SK-N-SH treated with all-trans-retinoic acid at 6 μM for 48 hours (cell line): ENCODE measurements at regions not wholly inside any gene's neighbourhood (a gene's known extent, or its start where the extent isn't known, plus 50 kb on each side); places are given as distances from the start of the nearest gene placed in this dataset.

Source experiments
- ATAC-seq: fragments of 200-7000 bp; cut with Tn5 transposase; 3 replicates; pipeline ENCODE4 v1.9.1; 2020; ENCODE audit warnings: mild to moderate bottlenecking, moderate library complexity
- ARNTL ChIP-seq: fragments of 450-650 bp; formaldehyde crosslinking; IDR thresholded peaks from 2 replicates; pipeline ENCODE4 v1.5.0; 2020; ENCODE audit warnings: low read depth, mild to moderate bottlenecking, moderate library complexity, borderline replicate concordance
- BACH2 ChIP-seq: fragments of 250-450 bp; sonication (Bioruptor Pico); IDR thresholded peaks from 2 replicates; pipeline ENCODE4 v1.9.0; 2021; ENCODE audit warnings: mild to moderate bottlenecking, borderline replicate concordance
- CSDC2 ChIP-seq: fragments of 250-450 bp; sonication (Bioruptor Pico); IDR thresholded peaks from 2 replicates; pipeline ENCODE4 v1.5.0; 2020; ENCODE audit warnings: mild to moderate bottlenecking, moderate library complexity
- CSRNP3 ChIP-seq: fragments of 250-450 bp; sonication (Bioruptor Pico); IDR thresholded peaks from 2 replicates; pipeline ENCODE4 v1.5.1; 2021; ENCODE audit warnings: mild to moderate bottlenecking, moderate library complexity
- ESRRG ChIP-seq: fragments of 250-450 bp; sonication (Bioruptor Pico); IDR thresholded peaks from 2 replicates; pipeline ENCODE4 v1.6.1; 2021; ENCODE audit warnings: mild to moderate bottlenecking
- ISL1 ChIP-seq: fragments of 250-450 bp; sonication (Bioruptor Pico); IDR thresholded peaks from 2 replicates; pipeline ENCODE4 v2.1.2; 2022; ENCODE audit warnings: mild to moderate bottlenecking, moderate library complexity
- PATZ1 ChIP-seq: fragments of 250-450 bp; sonication (Bioruptor Pico); IDR thresholded peaks from 2 replicates; pipeline ENCODE4 v1.8.0; 2020; ENCODE audit warnings: mild to moderate bottlenecking, moderate library complexity, borderline replicate concordance
- POU6F1 ChIP-seq: fragments of 250-450 bp; sonication (Bioruptor Pico); IDR thresholded peaks from 2 replicates; pipeline ENCODE4 v1.8.0; 2021; ENCODE audit warnings: low read depth, mild to moderate bottlenecking, moderate library complexity, borderline replicate concordance
- PPARA ChIP-seq: fragments of 250-450 bp; sonication (Bioruptor Pico); IDR thresholded peaks from 2 replicates; pipeline ENCODE4 v1.5.0; 2020; ENCODE audit warnings: mild to moderate bottlenecking, borderline replicate concordance
- SNAI2 ChIP-seq: fragments of 250-450 bp; sonication (Bioruptor Pico); IDR thresholded peaks from 2 replicates; pipeline ENCODE4 v1.5.0; 2020; ENCODE audit warnings: mild to moderate bottlenecking, moderate library complexity
- TCF4 ChIP-seq: fragments of 250-450 bp; sonication (Bioruptor Pico); IDR thresholded peaks from 2 replicates; pipeline ENCODE4 v1.8.0; 2021; ENCODE audit warnings: mild to moderate bottlenecking, moderate library complexity, borderline replicate concordance
- TOX ChIP-seq: fragments of 250-450 bp; sonication (Bioruptor Pico); IDR thresholded peaks from 2 replicates; pipeline ENCODE4 v1.8.0; 2021; ENCODE audit warnings: mild to moderate bottlenecking, moderate library complexity, borderline replicate concordance
- TSHZ2 ChIP-seq: fragments of 250-450 bp; sonication (Bioruptor Pico); IDR thresholded peaks from 2 replicates; pipeline ENCODE4 v1.5.0; 2020; ENCODE audit warnings: mild to moderate bottlenecking, moderate library complexity
- ZC3H10 ChIP-seq: fragments of 250-450 bp; sonication (Bioruptor Pico); IDR thresholded peaks from 2 replicates; pipeline ENCODE4 v1.5.1; 2021; ENCODE audit warnings: mild to moderate bottlenecking, moderate library complexity
- ZFP3 ChIP-seq: fragments of 250-450 bp; sonication (Bioruptor Pico); IDR thresholded peaks from 2 replicates; pipeline ENCODE4 v1.5.0; 2020; ENCODE audit warnings: mild to moderate bottlenecking, moderate library complexity
- ZFP30 ChIP-seq: fragments of 450-650 bp; formaldehyde crosslinking; IDR thresholded peaks from 2 replicates; pipeline ENCODE4 v1.5.0; 2022; ENCODE audit warnings: mild to moderate bottlenecking, moderate library complexity
- ZNF565 ChIP-seq: fragments of 450-650 bp; formaldehyde crosslinking; conservative IDR thresholded peaks from 2 replicates; pipeline ENCODE4 v1.5.0; 2020; ENCODE audit warnings: low read depth, mild to moderate bottlenecking, moderate library complexity
- ZNF8 ChIP-seq: fragments of 450-650 bp; formaldehyde crosslinking; IDR thresholded peaks from 2 replicates; pipeline ENCODE4 v1.5.0; 2020; ENCODE audit warnings: mild to moderate bottlenecking, moderate library complexity
- TF ChIP-seq, protein P1 (sequence below): fragments of 250-450 bp; sonication (Bioruptor Pico); IDR thresholded peaks from 2 replicates; pipeline ENCODE4 v1.5.1; 2020; ENCODE audit warnings: low read depth, mild to moderate bottlenecking, moderate library complexity

- TF ChIP-seq TCF4 (CRISPR knock-in tag) (no peak), ZC3H10 (CRISPR knock-in tag) (no peak), ZNF565 (CRISPR knock-in tag) (no peak), ZFP3 (CRISPR knock-in tag) (no peak), ARNTL (no peak), BACH2 (no peak), CSDC2 (CRISPR knock-in tag) (no peak)
- TF ChIP-seq, protein P1, sequence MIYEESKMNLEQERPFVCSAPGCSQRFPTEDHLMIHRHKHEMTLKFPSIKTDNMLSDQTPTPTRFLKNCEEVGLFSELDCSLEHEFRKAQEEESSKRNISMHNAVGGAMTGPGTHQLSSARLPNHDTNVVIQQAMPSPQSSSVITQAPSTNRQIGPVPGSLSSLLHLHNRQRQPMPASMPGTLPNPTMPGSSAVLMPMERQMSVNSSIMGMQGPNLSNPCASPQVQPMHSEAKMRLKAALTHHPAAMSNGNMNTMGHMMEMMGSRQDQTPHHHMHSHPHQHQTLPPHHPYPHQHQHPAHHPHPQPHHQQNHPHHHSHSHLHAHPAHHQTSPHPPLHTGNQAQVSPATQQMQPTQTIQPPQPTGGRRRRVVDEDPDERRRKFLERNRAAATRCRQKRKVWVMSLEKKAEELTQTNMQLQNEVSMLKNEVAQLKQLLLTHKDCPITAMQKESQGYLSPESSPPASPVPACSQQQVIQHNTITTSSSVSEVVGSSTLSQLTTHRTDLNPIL (CRISPR knock-in tag): no peak
- ATAC-seq: no peak
These were observed 1172.1 kb upstream of the RAG2 start for GRCh38 chr11:37770145-37770544.

- no peak for TF ChIP-seq ZFP3 (CRISPR knock-in tag)
- TF ChIP-seq TSHZ2 (CRISPR knock-in tag): no peak
- TF ChIP-seq, protein P1 (CRISPR knock-in tag): no peak
- no peak for TF ChIP-seq PATZ1 (CRISPR knock-in tag)
- TF ChIP-seq BACH2: no peak
- TF ChIP-seq CSRNP3: no peak
- TF ChIP-seq PPARA: no peak
- TF ChIP-seq, all 23 proteins: peak for 0
- ATAC-seq: no peak
These were observed 1164.0 kb upstream of the RAG2 start for GRCh38 chr11:37762079-37762478.

GRCh38 chr11:37755521-37755920 lies 1157.5 kb upstream of the RAG2 start:
- ATAC-seq: no peak
- TF ChIP-seq ESRRG (no peak), CSDC2 (CRISPR knock-in tag) (no peak), BACH2 (no peak), PATZ1 (CRISPR knock-in tag) (no peak), ZNF565 (CRISPR knock-in tag) (no peak), ZNF8 (CRISPR knock-in tag) (no peak), SNAI2 (CRISPR knock-in tag) (no peak), ZFP30 (CRISPR knock-in tag) (no peak), POU6F1 (CRISPR knock-in tag) (no peak), ARNTL (no peak), ISL1 (CRISPR knock-in tag) (no peak), TOX (no peak), CSRNP3 (no peak)
- TF ChIP-seq, protein P1 (CRISPR knock-in tag): no peak
